ENCODE measurements at regions not wholly inside any gene's neighbourhood (a gene's known extent, or its start where the extent isn't known, plus 50 kb on each side); places are given as distances from the start of the nearest gene placed in this dataset.

- no peak for DNase-seq (ENCODE audit: low read depth)
- TF ChIP-seq, protein P1, sequence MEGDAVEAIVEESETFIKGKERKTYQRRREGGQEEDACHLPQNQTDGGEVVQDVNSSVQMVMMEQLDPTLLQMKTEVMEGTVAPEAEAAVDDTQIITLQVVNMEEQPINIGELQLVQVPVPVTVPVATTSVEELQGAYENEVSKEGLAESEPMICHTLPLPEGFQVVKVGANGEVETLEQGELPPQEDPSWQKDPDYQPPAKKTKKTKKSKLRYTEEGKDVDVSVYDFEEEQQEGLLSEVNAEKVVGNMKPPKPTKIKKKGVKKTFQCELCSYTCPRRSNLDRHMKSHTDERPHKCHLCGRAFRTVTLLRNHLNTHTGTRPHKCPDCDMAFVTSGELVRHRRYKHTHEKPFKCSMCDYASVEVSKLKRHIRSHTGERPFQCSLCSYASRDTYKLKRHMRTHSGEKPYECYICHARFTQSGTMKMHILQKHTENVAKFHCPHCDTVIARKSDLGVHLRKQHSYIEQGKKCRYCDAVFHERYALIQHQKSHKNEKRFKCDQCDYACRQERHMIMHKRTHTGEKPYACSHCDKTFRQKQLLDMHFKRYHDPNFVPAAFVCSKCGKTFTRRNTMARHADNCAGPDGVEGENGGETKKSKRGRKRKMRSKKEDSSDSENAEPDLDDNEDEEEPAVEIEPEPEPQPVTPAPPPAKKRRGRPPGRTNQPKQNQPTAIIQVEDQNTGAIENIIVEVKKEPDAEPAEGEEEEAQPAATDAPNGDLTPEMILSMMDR (IDR thresholded peaks at IDR 0.05; ENCODE audit: low read depth, low read length, missing control alignments): no peak
- H3K4me3 ChIP-seq (ENCODE audit: low read depth, low read length): no peak overlapping the region
- in situ Hi-C loops (cut with HindIII; ENCODE audit: low sequenced_read_pairs): no loop called here
Measured at GRCh38 chr9:2264081-2264480, 248.9 kb downstream of the SMARCA2 start.

DNA sequence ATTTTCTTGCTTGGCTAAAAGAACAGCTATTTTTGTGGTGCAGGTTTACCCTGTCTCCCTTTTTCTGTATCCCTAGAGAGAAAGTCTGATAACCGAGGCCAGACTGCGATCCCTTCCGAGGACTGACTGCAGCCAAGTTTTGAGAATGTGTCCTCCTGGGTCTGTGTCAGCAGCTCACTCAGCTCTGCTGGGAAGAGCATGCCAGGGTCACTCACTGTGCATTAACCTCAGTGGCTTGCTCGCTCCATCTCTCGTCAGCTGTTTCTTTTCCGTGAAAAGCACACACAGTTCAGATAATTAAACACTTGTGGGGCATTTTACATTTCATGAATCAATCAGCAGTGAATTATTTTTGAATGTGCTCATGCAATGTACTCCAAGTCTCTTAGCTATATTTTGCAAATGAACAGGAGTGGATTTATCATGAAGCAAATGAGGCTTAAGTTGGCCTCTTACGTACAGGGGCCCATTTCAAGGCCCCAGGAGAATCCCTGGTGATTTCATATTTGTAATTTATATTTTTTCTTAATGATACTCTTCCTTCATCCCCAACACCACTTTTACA lies 252.1 kb downstream of the SMARCA2 start:
- no peak overlapping the region for H3K4me3 ChIP-seq (ENCODE audit: low read depth, low read length)
- in situ Hi-C loops (cut with HindIII; ENCODE audit: low sequenced_read_pairs): no loop called here
- DNase-seq (ENCODE audit: low read depth): no peak
- TF ChIP-seq, protein P1 (IDR thresholded peaks at IDR 0.05; ENCODE audit: low read depth, low read length, missing control alignments): no peak

GRCh38 chr9:2269778-2270177 lies 254.6 kb downstream of the SMARCA2 start:
- TF ChIP-seq, protein P1 (IDR thresholded peaks at IDR 0.05; ENCODE audit: low read depth, low read length, missing control alignments): no peak
- in situ Hi-C loops (cut with HindIII; ENCODE audit: low sequenced_read_pairs): no loop called here
- no peak for DNase-seq (ENCODE audit: low read depth)
- no peak overlapping the region for H3K4me3 ChIP-seq (ENCODE audit: low read depth, low read length)

GRCh38 chr9:2270565-2270964 lies 255.4 kb downstream of the SMARCA2 start:
- in situ Hi-C loops (cut with HindIII; ENCODE audit: low sequenced_read_pairs): no loop called here
- TF ChIP-seq, protein P1 (IDR thresholded peaks at IDR 0.05; ENCODE audit: low read depth, low read length, missing control alignments): no peak
- DNase-seq (ENCODE audit: low read depth): no peak
- no peak overlapping the region for H3K4me3 ChIP-seq (ENCODE audit: low read depth, low read length)

DNA sequence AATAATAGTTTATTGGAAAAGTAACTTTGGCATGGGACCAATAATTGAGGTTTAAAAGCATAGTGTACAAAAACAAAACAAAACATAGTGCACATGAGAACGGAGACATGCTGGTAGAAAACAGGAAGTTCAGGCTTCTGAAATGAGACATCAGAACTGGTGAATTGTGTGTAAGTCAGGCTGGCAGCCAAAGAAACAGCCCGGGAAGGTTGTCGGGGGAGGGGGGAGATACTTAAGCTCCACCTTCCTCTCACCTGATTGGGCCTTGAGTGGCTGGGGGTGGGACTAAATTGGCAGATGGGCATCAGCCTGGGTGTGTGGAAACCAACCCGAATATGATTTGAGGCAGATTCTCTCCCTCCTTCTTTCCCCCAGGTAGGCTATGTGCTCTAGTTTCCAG lies 256.3 kb downstream of the SMARCA2 start:
- in situ Hi-C loops (cut with HindIII; ENCODE audit: low sequenced_read_pairs): no loop called here
- no peak overlapping the region for H3K4me3 ChIP-seq (ENCODE audit: low read depth, low read length)
- DNase-seq (ENCODE audit: low read depth): no peak
- TF ChIP-seq, protein P1 (IDR thresholded peaks at IDR 0.05; ENCODE audit: low read depth, low read length, missing control alignments): no peak

GRCh38 chr9:2274762-2275161 lies 259.6 kb downstream of the SMARCA2 start:
- TF ChIP-seq, protein P1 (IDR thresholded peaks at IDR 0.05; ENCODE audit: low read depth, low read length, missing control alignments): no peak
- H3K4me3 ChIP-seq (ENCODE audit: low read depth, low read length): no peak overlapping the region
- no peak for DNase-seq (ENCODE audit: low read depth)
- in situ Hi-C loops (cut with HindIII; ENCODE audit: low sequenced_read_pairs): no loop called here

Data from astrocyte of the cerebellum (primary cell).